K562 (cell line): ENCODE measurements at regions not wholly inside any gene's neighbourhood (a gene's known extent, or its start where the extent isn't known, plus 50 kb on each side); places are given as distances from the start of the nearest gene placed in this dataset.

Source experiments
- ARNT ChIP-seq, 2 experiments: fragments of 450-650 bp; IDR thresholded peaks; 2 replicates each; pipeline ENCODE4 v1.6.1; 2016; ENCODE audit warnings: mild to moderate bottlenecking in 1 of 2
- JUND ChIP-seq, 2 experiments: IDR thresholded peaks; 2 replicates in 1 of 2; 3 replicates in 1 of 2; pipeline ENCODE4 v1.6.1; 2011; ENCODE audit warnings: borderline replicate concordance in 2 of 2, low read depth in 2 of 2, low read length in 2 of 2, improper control_type of control experiment in 1 of 2, missing biosample characterization in 1 of 2, missing genetic modification characterization in 1 of 2, missing genetic modification reagents in 1 of 2
- NFE2L1 ChIP-seq: fragments of 450-650 bp; IDR thresholded peaks from 2 replicates; pipeline ENCODE4 v1.6.1; 2016; ENCODE audit warnings: missing genetic modification characterization, low read depth, mild to moderate bottlenecking, missing compliant biosample characterization, moderate library complexity, borderline replicate concordance
- POLR2A ChIP-seq: fragments of 450-650 bp; conservative IDR thresholded peaks from 2 replicates; pipeline ENCODE4 v1.6.1; 2016
- SMC3 ChIP-seq: conservative IDR thresholded peaks from 2 replicates; pipeline ENCODE4 v1.6.1; 2011; ENCODE audit warnings: low read depth, low read length, improper control_type of control experiment; ENCODE audit not compliant: insufficient read depth
- ZBTB11 ChIP-seq, 3 experiments: fragments of 200-800 bp in 1 of 3; fragments of 250-450 bp in 1 of 3; fragments of 450-650 bp in 1 of 3; sonication (Bioruptor Pico) in 1 of 3; sonication (Bioruptor generic) in 1 of 3; formaldehyde crosslinking in 1 of 3; IDR thresholded peaks; 2 replicates each; pipeline versions ENCODE4 v1.6.1 to v1.8.0; 2016 to 2022; ENCODE audit warnings: mild to moderate bottlenecking in 2 of 3, missing genetic modification characterization in 2 of 3, missing compliant biosample characterization in 1 of 3, moderate library complexity in 1 of 3
- ZNF609 ChIP-seq: sonication (generic); formaldehyde crosslinking; IDR thresholded peaks from 2 replicates; pipeline ENCODE4 v1.8.1; 2023; ENCODE audit warnings: missing genetic modification reagents, mild to moderate bottlenecking, borderline replicate concordance

GRCh38 chr12:97061171-97061570, 154.1 kb downstream of the NEDD1 start (continued):
- TF ChIP-seq ZNF609 (CRISPR knock-in tag) (no peak), ARNT (IDR thresholded peaks at IDR 0.05) (no peak), ZBTB11 (CRISPR knock-in tag; IDR thresholded peaks at IDR 0.05) (no peak), NFE2L1 (tag) (no peak), POLR2A (no peak), JUND (IDR thresholded peaks at IDR 0.05; ENCODE audit: borderline replicate concordance, low read depth, low read length) (no peak), JUND (tag; IDR thresholded peaks at IDR 0.05; ENCODE audit: borderline replicate concordance, low read depth, low read length) (no peak), SMC3 (no peak)
